HL-60 (cell line): ENCODE measurements at regions not wholly inside any gene's neighbourhood (a gene's known extent, or its start where the extent isn't known, plus 50 kb on each side); places are given as distances from the start of the nearest gene placed in this dataset.
"Not testable (repeated sequence)": the region's sequence is repeated elsewhere in the genome, so short reads cannot be mapped to it uniquely, and the experiment has no call there.

Experiments
- CTCF ChIP-seq: IDR thresholded peaks from one replicate; pipeline ENCODE4 v1.5.1; 2011; ENCODE audit warnings: low read length, control low read depth, inconsistent platforms; ENCODE audit not compliant: insufficient read depth
- POLR2AphosphoS5 ChIP-seq: IDR thresholded peaks from 2 replicates; pipeline ENCODE4 v1.6.1; 2012; ENCODE audit warnings: low read depth
- SPI1 ChIP-seq: IDR thresholded peaks from 2 replicates; pipeline ENCODE4 v1.6.1; 2012; ENCODE audit warnings: low read depth, mild to moderate bottlenecking, borderline replicate concordance
- TF ChIP-seq, protein P1 (sequence below): IDR thresholded peaks from 2 replicates; pipeline ENCODE4 v1.6.1; 2012; ENCODE audit warnings: low read depth; ENCODE audit not compliant: insufficient replicate concordance

DNA sequence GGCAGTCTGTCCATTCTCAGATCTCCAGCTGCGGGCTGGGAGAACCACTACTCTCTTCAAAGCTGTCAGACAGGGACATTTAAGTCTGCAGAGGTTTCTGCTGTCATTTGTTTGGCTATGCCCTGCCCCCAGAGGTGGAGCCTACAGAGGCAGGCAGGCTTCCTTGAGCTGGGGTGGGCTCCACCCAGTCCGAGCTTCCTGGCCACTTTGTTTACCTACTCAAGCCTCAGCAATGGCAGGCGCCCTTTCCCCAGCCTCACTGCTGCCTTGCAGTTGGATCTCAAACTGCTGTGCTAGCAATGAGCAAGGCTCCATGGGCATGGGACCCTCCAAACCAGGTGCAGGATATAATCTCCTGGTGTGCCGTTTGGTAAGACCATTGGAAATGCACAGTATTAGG lies 1154.5 kb upstream of the ACO1 start:
- TF ChIP-seq CTCF, SPI1, POLR2AphosphoS5: not testable (repeated sequence)
- TF ChIP-seq, protein P1, sequence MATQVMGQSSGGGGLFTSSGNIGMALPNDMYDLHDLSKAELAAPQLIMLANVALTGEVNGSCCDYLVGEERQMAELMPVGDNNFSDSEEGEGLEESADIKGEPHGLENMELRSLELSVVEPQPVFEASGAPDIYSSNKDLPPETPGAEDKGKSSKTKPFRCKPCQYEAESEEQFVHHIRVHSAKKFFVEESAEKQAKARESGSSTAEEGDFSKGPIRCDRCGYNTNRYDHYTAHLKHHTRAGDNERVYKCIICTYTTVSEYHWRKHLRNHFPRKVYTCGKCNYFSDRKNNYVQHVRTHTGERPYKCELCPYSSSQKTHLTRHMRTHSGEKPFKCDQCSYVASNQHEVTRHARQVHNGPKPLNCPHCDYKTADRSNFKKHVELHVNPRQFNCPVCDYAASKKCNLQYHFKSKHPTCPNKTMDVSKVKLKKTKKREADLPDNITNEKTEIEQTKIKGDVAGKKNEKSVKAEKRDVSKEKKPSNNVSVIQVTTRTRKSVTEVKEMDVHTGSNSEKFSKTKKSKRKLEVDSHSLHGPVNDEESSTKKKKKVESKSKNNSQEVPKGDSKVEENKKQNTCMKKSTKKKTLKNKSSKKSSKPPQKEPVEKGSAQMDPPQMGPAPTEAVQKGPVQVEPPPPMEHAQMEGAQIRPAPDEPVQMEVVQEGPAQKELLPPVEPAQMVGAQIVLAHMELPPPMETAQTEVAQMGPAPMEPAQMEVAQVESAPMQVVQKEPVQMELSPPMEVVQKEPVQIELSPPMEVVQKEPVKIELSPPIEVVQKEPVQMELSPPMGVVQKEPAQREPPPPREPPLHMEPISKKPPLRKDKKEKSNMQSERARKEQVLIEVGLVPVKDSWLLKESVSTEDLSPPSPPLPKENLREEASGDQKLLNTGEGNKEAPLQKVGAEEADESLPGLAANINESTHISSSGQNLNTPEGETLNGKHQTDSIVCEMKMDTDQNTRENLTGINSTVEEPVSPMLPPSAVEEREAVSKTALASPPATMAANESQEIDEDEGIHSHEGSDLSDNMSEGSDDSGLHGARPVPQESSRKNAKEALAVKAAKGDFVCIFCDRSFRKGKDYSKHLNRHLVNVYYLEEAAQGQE, result not testable (repeated sequence)
